GM21619 (cell line): ENCODE measurements at regions not wholly inside any gene's neighbourhood (a gene's known extent, or its start where the extent isn't known, plus 50 kb on each side); places are given as distances from the start of the nearest gene placed in this dataset.
"Not testable (repeated sequence)": the region's sequence is repeated elsewhere in the genome, so short reads cannot be mapped to it uniquely, and the experiment has no call there.

Source experiments
- ATAC-seq: cut with Tn5 transposase; IDR thresholded peaks from one replicate; pipeline ENCODE4 v1.9.1; 2021; ENCODE audit not compliant: unreplicated experiment

GRCh38 chr18:42532119-42532518 lies 577.1 kb downstream of the PIK3C3 start:
- no peak for ATAC-seq

GRCh38 chr18:42533009-42533575 lies 578.1 kb downstream of the PIK3C3 start:
- no peak for ATAC-seq

GRCh38 chr18:42533616-42534015 lies 578.6 kb downstream of the PIK3C3 start:
- ATAC-seq, result no peak

DNA sequence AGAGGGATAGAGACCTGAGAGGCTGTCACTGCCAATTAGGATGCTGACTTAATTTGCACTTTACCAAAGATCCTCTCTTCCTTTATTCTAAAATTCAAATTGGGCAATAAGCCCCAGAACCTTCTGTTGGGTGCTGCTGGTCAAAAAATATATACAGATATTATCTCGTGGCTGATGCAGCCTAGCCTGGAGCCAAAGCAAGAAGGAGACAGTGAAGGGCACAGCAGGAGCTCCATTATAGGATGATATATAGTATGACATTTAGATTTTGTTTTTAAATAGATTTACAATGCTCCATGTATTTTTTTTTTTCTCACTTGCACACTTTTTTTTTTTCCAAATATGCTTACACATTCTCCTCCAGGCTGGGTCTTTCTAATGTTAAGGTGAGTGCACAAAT lies 579.3 kb downstream of the PIK3C3 start:
- ATAC-seq, result no peak

DNA sequence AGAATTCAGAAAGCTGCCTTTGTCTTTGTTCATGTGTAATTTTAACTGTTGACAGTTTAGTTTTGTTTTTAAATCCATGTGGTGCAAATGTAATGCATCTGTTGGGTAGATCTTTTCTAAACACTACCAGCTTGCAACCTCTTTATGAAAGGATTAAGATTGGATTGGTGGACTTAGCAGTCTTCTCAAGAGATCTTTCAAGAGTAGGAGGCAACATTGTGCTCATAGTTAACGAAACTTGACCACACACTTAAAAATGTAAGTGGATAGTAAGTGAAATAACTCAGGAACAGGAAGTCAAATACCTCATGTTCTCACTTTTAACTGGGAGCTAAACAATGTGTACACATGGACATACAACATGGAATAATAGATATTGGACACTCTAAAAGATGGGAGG lies 579.0 kb downstream of the RIT2 start:
- ATAC-seq, result no peak

DNA sequence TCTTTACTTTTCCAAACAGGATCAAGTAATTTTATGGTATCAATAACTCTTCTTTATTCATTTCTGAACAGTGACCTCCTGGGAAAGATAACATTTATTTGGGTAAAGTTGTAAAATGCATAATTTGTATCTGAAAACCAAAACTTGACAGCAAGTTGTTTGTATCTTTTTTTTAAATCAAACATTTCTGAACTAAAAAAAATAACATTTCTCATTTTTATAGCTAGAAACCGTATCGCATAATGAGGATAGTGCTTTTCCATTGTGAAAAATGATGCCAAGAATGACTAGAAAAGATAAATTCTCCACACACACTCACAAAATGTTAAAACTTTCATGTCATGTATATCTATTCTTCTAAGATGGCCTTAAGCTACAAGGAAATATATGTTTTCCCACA lies 578.2 kb downstream of the RIT2 start:
- no peak for ATAC-seq

DNA sequence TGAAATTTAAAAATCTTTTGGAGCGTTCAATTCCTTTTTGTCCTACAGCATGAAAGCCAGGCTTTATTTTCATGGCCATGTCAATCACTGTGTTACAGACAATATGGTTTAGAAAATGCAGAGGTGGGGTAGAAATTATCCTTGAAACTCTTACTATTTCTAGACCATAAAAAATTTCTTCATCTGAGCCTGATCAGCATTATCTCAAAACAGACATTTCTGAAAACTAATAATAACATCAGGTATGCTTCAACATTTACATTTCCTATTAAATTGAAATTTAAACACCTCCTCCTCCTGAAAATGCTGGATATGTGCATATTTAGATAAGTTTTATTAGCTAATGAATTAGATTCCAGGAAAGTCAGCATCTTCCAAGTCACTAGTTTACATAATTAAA lies 570.6 kb downstream of the RIT2 start:
- no peak for ATAC-seq

GRCh38 chr18:42545825-42546224 lies 569.7 kb downstream of the RIT2 start:
- ATAC-seq, result no peak

DNA sequence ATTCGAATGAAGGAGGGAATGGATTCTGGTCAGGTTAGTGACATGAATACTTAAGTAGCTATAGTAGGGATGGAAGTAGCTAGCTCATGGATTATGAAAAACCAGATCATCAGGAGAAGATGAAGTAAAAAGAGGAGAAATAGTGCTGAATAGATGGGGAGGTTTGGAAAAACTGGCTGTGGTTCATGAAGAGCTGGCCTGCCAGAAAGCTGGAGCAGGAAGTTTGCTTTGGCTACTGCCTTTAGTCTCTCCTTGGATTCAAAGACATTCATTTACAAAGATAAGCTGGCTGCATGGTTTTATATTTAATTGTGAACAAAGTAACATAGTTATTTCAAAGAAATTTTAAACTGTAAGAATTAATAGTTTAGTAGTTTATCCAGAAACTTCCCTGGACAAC lies 567.0 kb downstream of the RIT2 start:
- no peak for ATAC-seq

DNA sequence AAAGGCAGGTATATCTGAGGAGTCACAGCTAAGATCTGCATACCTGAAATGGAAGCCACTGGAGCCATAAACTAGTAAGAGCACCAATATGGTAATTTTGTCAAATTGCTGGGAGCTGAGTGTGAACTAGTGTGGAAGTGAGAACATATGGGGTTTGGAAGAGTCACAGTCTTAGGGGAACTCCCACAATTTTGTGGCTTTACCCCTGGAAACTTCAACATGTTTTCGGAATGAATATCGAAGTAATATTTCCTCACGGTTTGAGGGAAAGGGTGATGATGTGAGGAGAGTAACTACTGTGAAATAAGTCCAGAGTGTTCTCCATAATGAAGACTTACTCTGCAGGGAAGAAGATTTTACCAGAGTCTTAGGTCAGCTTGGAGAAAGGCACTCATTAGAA lies 565.9 kb downstream of the RIT2 start:
- no peak for ATAC-seq

DNA sequence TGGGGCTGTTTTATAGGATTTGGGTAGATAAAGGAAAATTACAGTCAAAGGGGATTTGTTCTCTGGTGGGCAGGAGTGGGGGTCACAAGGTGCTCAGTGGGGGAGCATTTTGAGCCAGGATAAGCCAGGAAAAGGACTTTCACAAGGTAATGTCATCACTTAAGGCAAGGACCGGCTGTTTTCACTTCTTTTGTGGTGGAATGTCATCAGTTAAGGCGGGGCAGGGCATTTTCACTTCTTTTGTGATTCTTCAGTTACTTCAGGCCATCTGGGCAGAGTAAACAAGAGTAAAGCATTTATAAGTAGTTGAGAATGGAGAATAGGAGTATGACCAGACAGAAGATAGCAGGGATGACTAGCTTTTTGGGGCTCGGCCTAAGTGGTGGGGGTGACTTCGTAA lies 562.9 kb downstream of the RIT2 start:
- not testable (repeated sequence) for ATAC-seq

GRCh38 chr18:42559069-42559690 lies 556.3 kb downstream of the RIT2 start:
- no peak for ATAC-seq

GRCh38 chr18:42561521-42561920 lies 554.0 kb downstream of the RIT2 start:
- no peak for ATAC-seq

GRCh38 chr18:42563995-42564394 lies 551.5 kb downstream of the RIT2 start:
- no peak for ATAC-seq

DNA sequence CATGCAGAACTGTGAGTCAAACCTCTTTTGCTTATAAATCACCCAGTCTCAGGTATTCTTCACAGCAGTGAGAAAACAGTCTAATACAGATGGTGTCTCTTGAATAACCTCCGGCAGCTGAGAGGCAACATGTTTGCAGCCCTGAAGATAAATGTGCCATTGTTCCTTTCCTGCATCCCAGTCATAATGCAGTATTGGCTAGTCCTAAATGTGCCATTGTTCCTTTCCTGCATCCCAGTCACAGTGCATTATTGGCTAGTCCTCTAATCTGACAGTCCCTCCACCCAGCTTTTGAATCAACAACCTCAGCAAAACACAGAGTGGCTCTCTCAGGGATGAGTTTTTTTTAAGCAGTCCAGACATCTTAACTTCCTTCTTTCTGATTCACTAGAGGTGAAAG lies 550.7 kb downstream of the RIT2 start:
- no peak for ATAC-seq

GRCh38 chr18:42568773-42569172 lies 546.7 kb downstream of the RIT2 start:
- no peak for ATAC-seq

DNA sequence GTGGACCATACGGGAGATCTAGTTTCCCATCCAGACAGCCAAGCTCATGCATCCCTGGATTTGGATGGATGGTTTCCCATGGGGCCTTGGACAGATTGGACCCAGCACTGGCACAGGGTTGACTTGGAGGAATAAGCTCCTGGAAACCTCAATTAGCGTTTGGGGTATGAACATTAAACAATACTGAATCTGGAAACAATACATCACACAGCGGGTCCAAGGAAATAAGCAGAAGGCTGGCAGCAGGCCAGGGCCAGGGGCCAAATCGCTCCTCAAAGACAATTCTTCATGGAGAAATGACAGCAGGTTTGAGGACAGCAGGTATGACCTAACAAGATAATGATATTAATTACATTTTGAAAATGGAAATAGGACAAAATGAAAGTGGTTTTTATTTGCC lies 540.6 kb downstream of the RIT2 start:
- ATAC-seq, result no peak

- ATAC-seq, result no peak
Measured at GRCh38 chr18:42576124-42576523, 539.4 kb downstream of the RIT2 start.

GRCh38 chr18:42578792-42579191 lies 536.7 kb downstream of the RIT2 start:
- no peak for ATAC-seq

- no peak for ATAC-seq
Measured at GRCh38 chr18:42582266-42582665, 533.2 kb downstream of the RIT2 start.

- ATAC-seq, result no peak
Measured at GRCh38 chr18:42583283-42583731, 532.2 kb downstream of the RIT2 start.

DNA sequence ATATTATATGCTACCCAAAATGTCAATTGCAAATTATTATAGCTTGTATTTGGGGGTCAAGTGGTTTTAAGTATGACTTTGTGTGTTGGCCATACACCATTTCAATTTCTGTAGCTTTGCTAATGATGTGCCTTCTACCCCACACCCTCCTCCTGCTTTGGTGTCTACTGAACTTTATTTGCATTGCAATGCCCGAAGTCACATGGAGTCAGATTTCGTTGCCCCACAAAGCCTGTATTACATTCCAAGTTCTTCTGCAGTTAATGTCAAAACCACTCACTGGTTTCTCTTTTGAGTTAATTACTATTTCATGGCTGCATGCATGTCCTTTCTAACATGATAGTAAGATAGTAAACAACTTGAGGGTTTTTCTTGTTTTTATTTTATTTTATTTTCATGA lies 528.9 kb downstream of the RIT2 start:
- ATAC-seq, result no peak

- ATAC-seq, result no peak
Measured at GRCh38 chr18:42588786-42589185, 526.7 kb downstream of the RIT2 start.
